PFSK-1 (cell line): ENCODE measurements at regions not wholly inside any gene's neighbourhood (a gene's known extent, or its start where the extent isn't known, plus 50 kb on each side); places are given as distances from the start of the nearest gene placed in this dataset.

Experiments
- FOXP2 ChIP-seq: optimal IDR thresholded peaks from 2 replicates; pipeline ENCODE3; 2011; ENCODE audit warnings: borderline replicate concordance, control low read depth, inconsistent platforms; ENCODE audit not compliant: insufficient read depth; ENCODE audit errors: extremely low read length, extremely low read depth
- POLR2AphosphoS5 ChIP-seq: IDR thresholded peaks from 2 replicates; pipeline ENCODE4 v1.6.1; 2012; ENCODE audit warnings: low read depth, mild to moderate bottlenecking, control low read depth, low read length, moderate library complexity
- SIN3A ChIP-seq: IDR thresholded peaks from 2 replicates; pipeline ENCODE4 v1.6.1; 2012; ENCODE audit warnings: mild to moderate bottlenecking, low read length, moderate library complexity, borderline replicate concordance; ENCODE audit not compliant: insufficient read depth
- TAF1 ChIP-seq: IDR thresholded peaks from 2 replicates; pipeline ENCODE4 v1.6.1; 2012; ENCODE audit warnings: low read length, control low read depth, borderline replicate concordance; ENCODE audit not compliant: insufficient read depth
- TF ChIP-seq, protein P1 (sequence below), 2 experiments: IDR thresholded peaks; 2 replicates each; pipeline versions ENCODE4 v1.6.1 to v1.8.0; 2011 to 2012; ENCODE audit warnings: low read depth in 2 of 2, low read length in 2 of 2, control low read depth in 1 of 2, inconsistent platforms in 1 of 2, mild to moderate bottlenecking in 1 of 2, moderate library complexity in 1 of 2; ENCODE audit not compliant: insufficient read depth in 1 of 2

DNA sequence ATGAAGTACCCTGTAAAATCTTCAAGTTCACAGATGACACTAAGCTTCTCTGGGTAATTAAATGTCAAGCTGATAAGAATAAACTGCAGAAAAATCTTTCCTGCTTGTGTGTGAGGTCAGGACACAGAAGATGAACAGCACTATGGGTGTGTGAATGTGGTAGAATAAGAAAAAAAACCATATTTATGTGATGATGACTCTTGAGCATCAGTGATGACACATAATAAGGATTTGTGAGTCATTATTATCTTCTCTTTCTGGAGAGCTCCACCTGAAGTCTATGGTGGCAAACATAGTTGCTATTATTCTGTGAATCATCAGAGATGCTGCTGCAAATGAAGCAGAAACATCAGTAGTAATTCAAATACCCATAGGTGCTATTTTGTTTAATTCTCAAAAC is 422.4 kb downstream of the DIPK2A start:
- TF ChIP-seq POLR2AphosphoS5 (no peak), FOXP2 (no peak), SIN3A (no peak), TAF1 (no peak)
- TF ChIP-seq, protein P1, sequence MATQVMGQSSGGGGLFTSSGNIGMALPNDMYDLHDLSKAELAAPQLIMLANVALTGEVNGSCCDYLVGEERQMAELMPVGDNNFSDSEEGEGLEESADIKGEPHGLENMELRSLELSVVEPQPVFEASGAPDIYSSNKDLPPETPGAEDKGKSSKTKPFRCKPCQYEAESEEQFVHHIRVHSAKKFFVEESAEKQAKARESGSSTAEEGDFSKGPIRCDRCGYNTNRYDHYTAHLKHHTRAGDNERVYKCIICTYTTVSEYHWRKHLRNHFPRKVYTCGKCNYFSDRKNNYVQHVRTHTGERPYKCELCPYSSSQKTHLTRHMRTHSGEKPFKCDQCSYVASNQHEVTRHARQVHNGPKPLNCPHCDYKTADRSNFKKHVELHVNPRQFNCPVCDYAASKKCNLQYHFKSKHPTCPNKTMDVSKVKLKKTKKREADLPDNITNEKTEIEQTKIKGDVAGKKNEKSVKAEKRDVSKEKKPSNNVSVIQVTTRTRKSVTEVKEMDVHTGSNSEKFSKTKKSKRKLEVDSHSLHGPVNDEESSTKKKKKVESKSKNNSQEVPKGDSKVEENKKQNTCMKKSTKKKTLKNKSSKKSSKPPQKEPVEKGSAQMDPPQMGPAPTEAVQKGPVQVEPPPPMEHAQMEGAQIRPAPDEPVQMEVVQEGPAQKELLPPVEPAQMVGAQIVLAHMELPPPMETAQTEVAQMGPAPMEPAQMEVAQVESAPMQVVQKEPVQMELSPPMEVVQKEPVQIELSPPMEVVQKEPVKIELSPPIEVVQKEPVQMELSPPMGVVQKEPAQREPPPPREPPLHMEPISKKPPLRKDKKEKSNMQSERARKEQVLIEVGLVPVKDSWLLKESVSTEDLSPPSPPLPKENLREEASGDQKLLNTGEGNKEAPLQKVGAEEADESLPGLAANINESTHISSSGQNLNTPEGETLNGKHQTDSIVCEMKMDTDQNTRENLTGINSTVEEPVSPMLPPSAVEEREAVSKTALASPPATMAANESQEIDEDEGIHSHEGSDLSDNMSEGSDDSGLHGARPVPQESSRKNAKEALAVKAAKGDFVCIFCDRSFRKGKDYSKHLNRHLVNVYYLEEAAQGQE (IDR thresholded peaks at IDR 0.05; ENCODE audit: insufficient read depth in 1 of 2, low read depth in 2 of 2, low read length in 2 of 2): no peak

DNA sequence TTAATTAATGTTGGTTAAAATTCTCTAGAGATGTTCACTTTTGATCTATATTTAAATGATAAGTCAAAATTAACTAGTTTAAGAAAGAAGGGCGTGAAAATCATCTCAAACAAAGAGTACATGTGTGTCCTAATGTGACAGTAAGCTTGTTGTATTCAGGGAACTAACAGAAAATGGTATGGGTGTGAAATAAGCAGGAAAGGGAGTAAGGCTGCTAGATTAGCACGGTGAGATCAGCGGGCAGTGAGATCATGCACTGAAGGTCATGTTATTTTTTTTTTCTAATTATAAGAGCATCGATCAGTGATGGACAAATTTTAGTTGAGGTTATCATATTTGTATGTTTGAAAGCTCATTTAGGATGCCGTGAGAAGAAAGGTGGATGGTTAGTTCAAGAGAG is 430.8 kb downstream of the DIPK2A start:
- TF ChIP-seq SIN3A: no peak
- TF ChIP-seq FOXP2: no peak
- TF ChIP-seq, protein P1 (IDR thresholded peaks at IDR 0.05; ENCODE audit: insufficient read depth in 1 of 2, low read depth in 2 of 2, low read length in 2 of 2): no peak
- TF ChIP-seq TAF1: no peak
- no peak for TF ChIP-seq POLR2AphosphoS5

DNA sequence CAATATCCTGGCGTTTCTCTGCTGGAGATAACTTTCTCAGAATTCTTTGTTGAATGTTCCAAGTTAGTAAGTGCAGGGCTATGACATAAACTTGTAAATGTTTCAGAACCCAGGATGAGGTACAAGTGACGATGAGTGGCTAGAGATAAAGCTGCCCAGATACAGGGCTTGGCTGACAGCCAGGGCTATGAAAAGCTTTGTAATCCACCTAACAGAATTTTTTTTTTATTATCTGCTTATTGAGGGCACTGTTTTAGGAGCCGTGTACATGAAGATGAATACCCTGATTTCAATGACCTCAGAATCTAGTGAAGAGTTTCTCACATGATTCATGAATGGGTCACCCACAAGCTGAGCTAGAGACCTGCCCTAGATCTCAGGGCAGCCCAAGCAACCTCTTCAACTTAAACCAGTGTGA is 431.4 kb downstream of the DIPK2A start:
- TF ChIP-seq, protein P1 (IDR thresholded peaks at IDR 0.05; ENCODE audit: insufficient read depth in 1 of 2, low read depth in 2 of 2, low read length in 2 of 2): no peak
- TF ChIP-seq POLR2AphosphoS5 (no peak), FOXP2 (no peak), SIN3A (no peak), TAF1 (no peak)

DNA sequence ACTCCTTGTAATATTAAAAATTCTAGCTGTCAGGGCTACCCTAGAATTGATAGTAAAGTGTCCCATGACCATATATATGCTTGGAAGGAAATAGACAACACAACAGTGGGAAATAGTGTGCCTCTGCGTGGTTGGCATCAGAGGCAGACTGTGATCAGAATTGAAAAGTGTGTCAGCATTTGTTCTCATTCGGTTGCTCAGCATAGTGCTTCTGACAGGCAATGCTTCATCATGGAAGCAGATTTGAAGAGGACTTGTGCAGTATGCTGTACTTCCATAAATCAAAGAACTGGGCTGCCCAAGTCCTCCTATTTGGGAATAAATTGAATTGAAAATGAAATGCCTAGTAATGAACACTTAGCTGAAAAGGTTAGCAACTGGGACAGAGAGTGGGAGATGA is 435.7 kb downstream of the DIPK2A start:
- TF ChIP-seq SIN3A (no peak), POLR2AphosphoS5 (no peak), FOXP2 (no peak)
- TF ChIP-seq, protein P1 (IDR thresholded peaks at IDR 0.05; ENCODE audit: insufficient read depth in 1 of 2, low read depth in 2 of 2, low read length in 2 of 2): no peak

DNA sequence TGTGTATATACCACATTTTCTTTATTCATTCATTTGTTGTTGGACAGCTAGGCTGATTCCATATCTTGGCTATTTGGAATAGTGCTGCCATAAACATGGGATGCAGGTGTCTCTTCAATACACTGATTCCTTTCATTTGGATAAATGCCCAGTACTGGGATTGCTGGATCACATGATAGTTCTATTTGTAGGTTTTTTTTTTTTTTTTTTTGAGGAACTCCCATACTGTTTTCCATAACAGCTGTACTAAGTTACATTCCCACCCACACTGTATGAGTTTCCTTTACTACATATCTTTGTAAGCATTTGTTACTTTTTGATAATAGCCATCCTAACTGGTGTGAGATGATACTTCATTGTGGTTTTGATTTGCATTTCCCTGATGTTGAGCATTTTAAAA is 437.7 kb downstream of the DIPK2A start:
- TF ChIP-seq POLR2AphosphoS5 (no peak), FOXP2 (no peak), SIN3A (no peak), TAF1 (no peak)
- TF ChIP-seq, protein P1 (IDR thresholded peaks at IDR 0.05; ENCODE audit: insufficient read depth in 1 of 2, low read depth in 2 of 2, low read length in 2 of 2): no peak
